Neuronal stem cell (in vitro differentiated cells): ENCODE measurements at regions not wholly inside any gene's neighbourhood (a gene's known extent, or its start where the extent isn't known, plus 50 kb on each side); places are given as distances from the start of the nearest gene placed in this dataset.

Source experiments
- DNase-seq: peaks from one replicate; pipeline ENCODE4 v3.0.0-alpha.2; 2013; ENCODE audit warnings: low spot score
- H2AFZ ChIP-seq: one replicate; pipeline ENCODE4 v1.6.1; 2013; ENCODE audit warnings: mild to moderate bottlenecking, low read length, inconsistent platforms
- H2AK5ac ChIP-seq: 2 replicates; pipeline ENCODE4 v1.6.1; 2013; ENCODE audit warnings: low read depth, mild to moderate bottlenecking, inconsistent platforms, low read length, moderate library complexity, mixed read lengths
- H2BK120ac ChIP-seq: 2 replicates; pipeline ENCODE4 v1.6.1; 2013; ENCODE audit warnings: low read depth, mild to moderate bottlenecking, inconsistent platforms, low read length, moderate library complexity, mixed read lengths
- H2BK12ac ChIP-seq: one replicate; pipeline ENCODE4 v1.6.1; 2013; ENCODE audit warnings: low read length, inconsistent platforms
- H2BK15ac ChIP-seq: 2 replicates; pipeline ENCODE4 v1.6.1; 2013; ENCODE audit warnings: mild to moderate bottlenecking, low read length, inconsistent platforms, mixed read lengths
- H2BK5ac ChIP-seq: one replicate; pipeline ENCODE4 v1.6.1; 2013; ENCODE audit warnings: inconsistent platforms, mild to moderate bottlenecking, low read length, moderate library complexity
- H3K14ac ChIP-seq: one replicate; pipeline ENCODE4 v1.6.1; 2013; ENCODE audit warnings: low read length, inconsistent platforms
- H3K18ac ChIP-seq: 2 replicates; pipeline ENCODE4 v1.6.1; 2013; ENCODE audit warnings: low read length, inconsistent platforms
- H3K23ac ChIP-seq: 2 replicates; pipeline ENCODE4 v1.6.1; 2013; ENCODE audit warnings: low read depth, mild to moderate bottlenecking, mixed read lengths, low read length, inconsistent platforms; ENCODE audit not compliant: poor library complexity
- H3K27ac ChIP-seq: replicated peaks from 3 replicates; pipeline ENCODE4 v1.5.1; 2013; ENCODE audit warnings: low read length, inconsistent platforms
- H3K27me3 ChIP-seq, 3 experiments: 2 replicates each; pipeline ENCODE4 v1.6.1; 2013; ENCODE audit warnings: low read length in 3 of 3, mild to moderate bottlenecking in 2 of 3, inconsistent platforms in 1 of 3, low read depth in 1 of 3, mixed read lengths in 1 of 3, moderate library complexity in 1 of 3; ENCODE audit not compliant: control insufficient read depth in 3 of 3, insufficient read depth in 3 of 3
- H3K36me3 ChIP-seq, 2 donors: replicated peaks in 1 of 2; 2 replicates each; pipeline ENCODE4 v1.6.1; 2013; ENCODE audit warnings: low read length in 2 of 2; ENCODE audit not compliant: control insufficient read depth in 2 of 2, insufficient read depth in 2 of 2
- H3K4ac ChIP-seq: 2 replicates; pipeline ENCODE4 v1.6.1; 2013; ENCODE audit warnings: inconsistent platforms, mild to moderate bottlenecking, low read length, moderate library complexity
- H3K4me1 ChIP-seq, 2 donors: 1 replicate in 1 of 2; 2 replicates in 1 of 2; pipeline ENCODE4 v1.6.1; 2013; ENCODE audit warnings: low read length in 2 of 2, low read depth in 1 of 2; ENCODE audit not compliant: control insufficient read depth in 2 of 2, insufficient read depth in 1 of 2
- H3K4me2 ChIP-seq: one replicate; pipeline ENCODE4 v1.6.1; 2013; ENCODE audit warnings: mild to moderate bottlenecking, low read length, inconsistent platforms; ENCODE audit not compliant: insufficient read depth, poor library complexity, severe bottlenecking
- H3K4me3 ChIP-seq, 2 donors: 2 replicates each; pipeline ENCODE4 v1.5.1; 2013; ENCODE audit warnings: low read length in 2 of 2, mild to moderate bottlenecking in 2 of 2, inconsistent platforms in 1 of 2, moderate library complexity in 1 of 2
- H3K79me1 ChIP-seq: one replicate; pipeline ENCODE4 v1.6.1; 2013; ENCODE audit warnings: low read depth, mild to moderate bottlenecking, inconsistent platforms, low read length, moderate library complexity
- H3K9ac ChIP-seq: one replicate; pipeline ENCODE4 v1.6.1; 2013; ENCODE audit warnings: mild to moderate bottlenecking, low read depth, low read length, inconsistent platforms; ENCODE audit not compliant: poor library complexity
- H3K9me3 ChIP-seq, 2 donors: replicated peaks in 1 of 2; 2 replicates each; pipeline versions ENCODE3 to v1.6.1; 2013; ENCODE audit warnings: low read length in 2 of 2, mild to moderate bottlenecking in 2 of 2, inconsistent platforms in 1 of 2, low read depth in 1 of 2, mixed read lengths in 1 of 2, moderate library complexity in 1 of 2; ENCODE audit not compliant: control insufficient read depth in 2 of 2, insufficient read depth in 1 of 2
- H4K8ac ChIP-seq: one replicate; pipeline ENCODE4 v1.6.1; 2013; ENCODE audit warnings: low read depth, mild to moderate bottlenecking, inconsistent platforms, low read length, moderate library complexity
- H4K91ac ChIP-seq: one replicate; pipeline ENCODE4 v1.6.1; 2013; ENCODE audit warnings: low read length, low read depth, mild to moderate bottlenecking, inconsistent platforms; ENCODE audit not compliant: poor library complexity
- WGBS, 2 donors: extraction: QIAGEN DNeasy Blood & Tissue Kit; methylation state at CpG; one replicate each; pipeline ENCODE4 v1.1.7; 2013; ENCODE audit warnings: missing lambda C conversion rate in 2 of 2, mixed read lengths in 1 of 2; ENCODE audit not compliant: insufficient read length in 2 of 2, insufficient replicate concordance in 1 of 2; ENCODE audit errors: extremely low coverage in 2 of 2; 5-methylcytosine and 5-hydroxymethylcytosine counted together

- Histone ChIP-seq H3K4ac (no peak overlapping the region), H3K4me2 (no peak overlapping the region), H3K27ac (no peak overlapping the region), H4K91ac (no peak overlapping the region), H2BK120ac (no peak overlapping the region), H4K8ac (no peak overlapping the region), H3K27me3 (no peaks in the 10 kb centered on the region), H2BK15ac (no peak overlapping the region), H2BK12ac (no peak overlapping the region), H3K9me3 (peaks cover 0 to 40% of the 10 kb centered on the region in 2 donors), H3K9ac (no peak overlapping the region), H2AK5ac (no peak overlapping the region), H3K18ac (no peak overlapping the region), H3K23ac (no peak overlapping the region), H3K14ac (no peak overlapping the region), H3K36me3 (peaks cover 0 to 42% of the 10 kb centered on the region in 2 donors), H3K4me3 (no peak overlapping the region), H2AFZ (no peak overlapping the region), H2BK5ac (no peak overlapping the region), H3K79me1 (no peaks in the 10 kb centered on the region), H3K4me1 (peaks cover 15 to 20% of the 10 kb centered on the region in 2 donors)
- DNase-seq = no peak
- WGBS, 2 donors = no CpG with 5 or more reads among the region's 2 CpGs
These were observed 390.7 kb upstream of the RGMA start for GRCh38 chr15:93479715-93480114.

DNA sequence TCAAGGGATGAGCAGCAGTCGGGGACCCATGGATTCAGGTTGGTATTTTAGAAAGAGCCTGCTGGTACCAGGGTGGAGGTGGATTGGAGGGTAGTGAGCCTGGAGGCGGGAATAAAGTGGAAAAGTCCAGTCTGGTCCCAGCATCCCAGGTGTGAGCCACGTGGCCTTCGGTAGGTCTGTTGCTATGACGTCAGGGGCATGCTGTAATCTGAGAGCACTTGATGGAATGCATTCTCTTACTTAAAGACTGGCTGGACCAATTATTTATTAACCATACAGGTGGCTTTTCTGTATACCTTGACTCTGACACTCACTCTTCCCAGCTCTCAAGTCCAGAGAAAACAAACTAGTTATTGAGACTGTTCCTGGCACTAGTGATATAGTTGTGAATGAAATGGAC is 389.9 kb upstream of the RGMA start:
- H2AFZ ChIP-seq = no peak overlapping the region
- H3K14ac ChIP-seq = no peak overlapping the region
- H4K8ac ChIP-seq = no peak overlapping the region
- peaks cover 0 to 35% of the 10 kb centered on the region in 2 donors for H3K9me3 ChIP-seq
- peaks cover 15 to 20% of the 10 kb centered on the region in 2 donors for H3K4me1 ChIP-seq
- H3K4me2 ChIP-seq = no peak overlapping the region
- no peak overlapping the region for H3K23ac ChIP-seq
- no peak overlapping the region for H3K27ac ChIP-seq
- H2BK12ac ChIP-seq = no peak overlapping the region
- no peak for DNase-seq
- H2BK15ac ChIP-seq = peak overlapping the region; percentile 34
- H3K27me3 ChIP-seq = no peaks in the 10 kb centered on the region
- peaks cover 0 to 40% of the 10 kb centered on the region in 2 donors for H3K36me3 ChIP-seq
- no peaks in the 10 kb centered on the region for H3K79me1 ChIP-seq
- H3K18ac ChIP-seq = peak overlapping the region; percentile 67
- WGBS, 2 donors = no CpG with 5 or more reads among the region's 5 CpGs
- H3K4ac ChIP-seq = no peak overlapping the region
- H2BK120ac ChIP-seq = no peak overlapping the region
- H4K91ac ChIP-seq = no peak overlapping the region
- H2AK5ac ChIP-seq = peak overlapping the region; percentile 12
- H3K4me3 ChIP-seq = no peak overlapping the region
- no peak overlapping the region for H2BK5ac ChIP-seq
- no peak overlapping the region for H3K9ac ChIP-seq

DNA sequence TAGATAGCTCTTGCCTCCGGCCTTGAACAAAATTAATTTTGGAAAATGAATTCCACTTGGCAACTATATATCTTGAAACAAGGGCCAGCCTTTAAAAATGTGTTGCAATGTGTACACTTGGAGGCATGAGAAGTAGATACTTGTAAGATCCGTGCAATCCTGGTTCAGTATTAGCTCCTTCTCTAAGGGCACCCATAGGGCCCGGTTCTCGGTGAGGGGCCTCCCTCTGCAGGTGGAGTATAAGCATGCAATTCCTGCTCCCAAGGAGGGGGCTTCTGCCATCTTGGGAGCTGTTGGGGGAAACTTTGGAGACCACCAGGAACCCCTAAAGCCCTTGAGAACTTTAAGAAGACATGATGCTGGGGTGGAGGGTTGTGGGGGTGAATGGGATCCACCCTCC is 388.7 kb upstream of the RGMA start:
- no CpG with 5 or more reads among the region's 4 CpGs for WGBS, 2 donors

GRCh38 chr15:93477188-93477587 is 388.2 kb upstream of the RGMA start:
- H3K14ac ChIP-seq = no peak overlapping the region
- H3K9me3 ChIP-seq = peaks cover 0 to 29% of the 10 kb centered on the region in 2 donors
- peaks cover 0 to 22% of the 10 kb centered on the region in 2 donors for H3K36me3 ChIP-seq
- WGBS, 2 donors = no CpG with 5 or more reads among the region's 4 CpGs
- H3K18ac ChIP-seq = no peak overlapping the region
- H3K9ac ChIP-seq = no peak overlapping the region
- H2AK5ac ChIP-seq = no peak overlapping the region
- no peak overlapping the region for H2AFZ ChIP-seq
- no peak overlapping the region for H2BK120ac ChIP-seq
- no peak overlapping the region for H4K8ac ChIP-seq
- H2BK12ac ChIP-seq = no peak overlapping the region
- H2BK15ac ChIP-seq = no peak overlapping the region
- no peak overlapping the region for H4K91ac ChIP-seq
- H3K27ac ChIP-seq = peak overlapping the region; percentile 84
- H3K23ac ChIP-seq = no peak overlapping the region
- no peak overlapping the region for H2BK5ac ChIP-seq
- H3K4me3 ChIP-seq = no peak overlapping the region
- H3K4me1 ChIP-seq = peaks cover 15 to 20% of the 10 kb centered on the region in 2 donors
- peak; percentile 64 for DNase-seq
- no peaks in the 10 kb centered on the region for H3K79me1 ChIP-seq
- H3K4ac ChIP-seq = no peak overlapping the region
- no peaks in the 10 kb centered on the region for H3K27me3 ChIP-seq
- H3K4me2 ChIP-seq = no peak overlapping the region

More for the DNA sequence above, 388.7 kb upstream of the RGMA start:
- peaks cover 0 to 25% of the 10 kb centered on the region in 2 donors for H3K9me3 ChIP-seq
- no peak overlapping the region for H3K23ac ChIP-seq
- no peak overlapping the region for H4K8ac ChIP-seq
- no peak overlapping the region for H2BK12ac ChIP-seq
- H3K4ac ChIP-seq = no peak overlapping the region
- H2BK5ac ChIP-seq = no peak overlapping the region
- H3K27me3 ChIP-seq = no peaks in the 10 kb centered on the region
- H2BK15ac ChIP-seq = no peak overlapping the region
- peak overlapping the region; percentile 84 for H3K27ac ChIP-seq
- peaks cover 15 to 20% of the 10 kb centered on the region in 2 donors for H3K4me1 ChIP-seq
- H3K14ac ChIP-seq = no peak overlapping the region
- H2AFZ ChIP-seq = no peak overlapping the region
- no peak overlapping the region for H3K4me2 ChIP-seq
- H3K36me3 ChIP-seq = peaks cover 0 to 27% of the 10 kb centered on the region in 2 donors
- H3K4me3 ChIP-seq = no peak overlapping the region
- no peak overlapping the region for H2AK5ac ChIP-seq
- no peak overlapping the region for H3K18ac ChIP-seq
- no peak overlapping the region for H2BK120ac ChIP-seq
- no peaks in the 10 kb centered on the region for H3K79me1 ChIP-seq
- no peak for DNase-seq
- no peak overlapping the region for H4K91ac ChIP-seq
- H3K9ac ChIP-seq = no peak overlapping the region
